Amniotic epithelial cell (primary cell): ENCODE measurements at regions not wholly inside any gene's neighbourhood (a gene's known extent, or its start where the extent isn't known, plus 50 kb on each side); places are given as distances from the start of the nearest gene placed in this dataset.

Experiments
- DNase-seq: peaks from one replicate; pipeline ENCODE4 v3.0.0-alpha.2; 2010; ENCODE audit warnings: low read depth

DNA sequence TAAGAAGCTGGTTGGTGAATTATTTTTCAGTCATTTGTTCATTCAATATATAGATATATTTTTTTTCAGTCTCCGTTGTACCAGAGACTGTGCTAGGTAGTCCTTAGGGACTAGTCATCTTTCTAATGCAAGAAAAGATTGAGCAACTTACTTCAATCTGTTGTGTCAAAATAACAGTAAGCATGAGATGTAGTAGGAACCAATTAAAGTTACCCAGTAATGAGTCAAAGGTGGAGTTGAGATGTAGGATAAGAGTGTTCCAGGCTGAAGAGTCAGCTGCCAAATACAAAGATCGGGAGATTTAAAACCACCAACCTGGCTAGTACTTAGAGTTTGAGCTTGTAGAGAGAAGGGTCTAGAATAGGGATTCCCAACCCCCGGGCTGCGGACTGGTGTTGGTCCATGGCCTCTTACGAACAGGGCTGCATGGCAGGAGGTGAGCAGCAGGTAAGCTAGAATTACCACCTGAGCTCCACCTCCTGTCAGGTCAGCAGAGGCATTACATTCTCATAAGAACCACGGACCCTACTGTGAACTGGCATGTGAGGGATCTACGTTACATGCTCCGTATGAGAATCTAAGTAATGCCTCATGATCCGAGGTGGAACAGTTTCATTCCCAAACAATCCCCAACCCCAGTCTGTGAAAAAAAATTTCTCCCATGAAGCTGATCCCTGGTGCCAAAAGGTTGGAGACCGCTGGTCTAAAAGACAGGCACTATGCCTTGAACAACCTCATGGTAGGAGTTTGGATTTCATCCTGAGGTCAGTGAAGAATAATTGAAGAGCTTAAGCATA, 1241.5 kb upstream of the WWC1 start:
- DNase-seq: peak; percentile 89

DNA sequence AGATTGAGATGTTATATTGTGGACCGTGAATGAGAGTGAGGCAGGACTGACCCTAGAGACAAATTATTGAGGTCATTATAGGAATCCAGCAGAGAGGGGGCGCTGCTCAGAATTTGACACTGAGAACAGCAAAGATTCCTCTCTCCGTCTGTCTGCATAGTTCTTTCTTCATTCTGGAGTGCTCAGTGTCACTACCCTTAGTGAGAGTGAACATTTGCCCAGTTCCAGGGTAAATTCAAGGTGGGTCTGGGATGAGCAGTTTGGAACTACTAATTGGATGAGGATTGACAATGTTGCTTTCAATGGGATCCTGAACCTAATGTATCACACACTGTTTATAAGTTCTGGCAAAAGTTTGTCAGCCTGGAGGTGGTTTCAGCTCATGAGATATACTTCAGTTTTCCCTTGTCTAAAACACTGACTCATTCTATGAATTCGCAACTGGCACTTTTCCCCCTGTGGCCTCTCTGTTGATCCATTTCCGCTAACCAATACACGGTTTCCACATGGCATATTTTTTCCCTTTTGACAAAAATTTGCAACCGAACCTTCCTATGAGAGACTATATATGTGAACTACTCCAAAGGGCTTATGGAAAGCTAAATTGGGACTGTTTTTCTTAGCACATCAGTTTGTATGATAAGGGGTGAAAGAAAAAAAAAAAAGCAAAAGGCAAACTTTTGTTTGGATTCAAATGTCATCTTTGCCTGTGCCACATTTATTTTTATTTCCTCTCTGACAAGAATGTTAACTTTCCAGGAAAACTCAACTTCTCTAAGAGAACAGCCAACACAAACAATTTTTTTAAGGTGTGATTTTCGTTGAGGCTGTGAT, 1240.7 kb upstream of the WWC1 start:
- peak; percentile 63 for DNase-seq

DNA sequence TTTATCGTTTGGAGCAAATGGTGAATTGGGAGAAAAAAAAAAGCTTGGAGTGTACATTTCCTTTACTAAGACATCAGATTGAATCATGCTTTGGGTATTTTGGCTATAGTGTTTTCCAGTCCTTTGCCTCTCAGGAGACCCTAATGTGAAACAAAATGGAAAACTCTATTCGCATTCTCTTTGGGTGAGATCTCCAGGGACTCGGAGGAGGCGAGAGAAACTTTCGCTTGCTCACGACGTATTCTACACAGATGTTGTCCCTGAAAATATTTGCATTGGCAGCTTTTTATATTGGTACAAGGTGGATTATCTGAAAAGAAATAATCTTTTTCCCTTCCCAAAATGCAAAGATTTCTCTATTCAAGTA, 1240.1 kb upstream of the WWC1 start:
- no peak for DNase-seq

DNA sequence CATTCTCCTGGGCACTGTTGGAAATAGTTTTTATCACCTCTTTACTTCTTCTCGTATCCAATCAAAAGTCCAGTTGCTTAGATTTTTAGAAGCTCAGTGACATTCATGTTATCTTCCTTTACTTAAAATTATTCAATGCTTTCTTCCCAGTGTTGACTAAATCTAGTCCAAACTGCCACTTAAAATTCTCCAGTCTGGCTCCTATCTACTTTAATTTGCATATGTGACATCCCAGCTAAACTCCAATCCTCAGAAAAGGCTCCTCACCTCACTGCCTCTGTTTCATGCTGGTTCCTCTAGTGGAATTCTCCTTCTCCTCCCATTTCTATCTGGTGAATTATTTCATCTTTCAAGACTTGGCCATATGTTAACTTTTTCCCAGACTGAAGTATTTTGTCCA, 1238.7 kb upstream of the WWC1 start:
- no peak for DNase-seq

DNA sequence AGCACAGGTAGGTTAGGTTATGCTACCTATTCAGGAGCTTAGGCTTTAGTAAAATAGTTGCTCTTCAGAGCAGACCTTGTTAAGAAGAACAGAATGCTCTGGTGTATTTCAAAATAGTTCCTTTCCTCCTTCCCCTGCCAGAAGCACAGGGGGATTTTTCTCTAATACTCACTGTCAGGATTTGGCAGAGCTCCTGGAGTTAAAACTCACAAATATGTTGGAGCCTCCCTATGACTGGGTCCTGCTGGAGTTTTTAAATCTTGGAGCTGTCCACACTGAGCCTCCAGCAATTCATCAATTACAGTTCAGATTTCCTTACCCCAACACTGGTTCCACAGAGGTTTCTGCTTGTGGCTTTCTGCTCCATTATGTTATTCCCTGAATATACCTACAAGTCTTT, 1233.8 kb upstream of the WWC1 start:
- peak; percentile 95 for DNase-seq

DNA sequence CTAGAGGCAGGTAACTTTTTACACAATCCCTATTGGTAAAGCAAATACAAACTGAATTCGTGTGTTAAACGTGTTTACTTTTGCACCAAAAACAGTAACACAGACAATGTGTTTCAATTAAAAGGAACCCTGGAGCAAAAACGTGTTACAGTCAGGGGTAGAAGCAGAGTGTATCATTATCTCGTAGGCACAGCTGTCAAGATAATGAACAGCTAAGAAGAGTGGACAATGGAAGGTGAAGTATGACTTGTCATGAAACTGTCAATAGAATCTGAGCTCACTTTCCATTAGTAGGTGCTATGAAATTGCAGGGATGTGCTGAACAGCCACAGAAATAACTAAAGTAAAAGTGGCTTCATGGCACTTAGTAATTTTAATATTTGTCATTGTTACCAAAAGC, 1229.8 kb upstream of the WWC1 start:
- no peak for DNase-seq

DNA sequence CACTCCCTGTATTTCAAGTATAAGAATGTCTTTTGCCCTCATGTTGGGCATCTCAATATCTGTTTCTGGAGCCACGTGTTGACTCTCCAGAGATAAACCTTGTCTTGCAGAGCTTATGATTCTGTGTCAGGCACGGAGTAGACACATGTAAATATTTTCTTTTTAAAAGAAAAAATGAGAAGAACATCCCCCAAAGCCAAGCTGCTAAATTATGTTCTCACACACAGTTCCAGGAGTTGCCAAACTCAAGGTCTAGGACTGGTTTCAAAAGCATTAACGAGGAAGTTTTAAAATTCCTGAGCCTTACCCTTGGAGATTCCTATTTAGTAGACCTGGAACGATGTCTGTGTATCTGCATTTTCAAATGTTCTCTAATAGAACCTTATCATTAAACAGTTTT, 1228.3 kb upstream of the WWC1 start:
- peak; percentile 78 for DNase-seq

DNA sequence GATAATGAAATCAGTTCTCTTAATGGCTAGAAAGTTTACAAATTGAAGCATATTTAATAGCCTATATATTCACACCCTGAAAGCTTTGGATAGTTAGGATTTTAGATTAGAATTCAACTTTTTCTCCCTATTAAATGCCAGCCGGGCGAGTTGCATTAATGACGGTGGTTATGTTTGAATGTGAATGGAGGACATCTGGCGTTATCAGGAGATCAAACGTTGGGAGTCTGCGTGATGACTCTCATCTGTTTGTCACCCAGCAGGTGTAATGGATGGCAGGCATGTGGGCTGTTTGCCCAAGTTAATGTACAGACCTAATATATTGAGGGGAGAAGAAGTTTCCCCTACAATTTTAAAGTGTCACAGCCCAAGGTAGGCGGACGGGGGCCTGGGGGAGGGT, 1227.7 kb upstream of the WWC1 start:
- DNase-seq: no peak

DNA sequence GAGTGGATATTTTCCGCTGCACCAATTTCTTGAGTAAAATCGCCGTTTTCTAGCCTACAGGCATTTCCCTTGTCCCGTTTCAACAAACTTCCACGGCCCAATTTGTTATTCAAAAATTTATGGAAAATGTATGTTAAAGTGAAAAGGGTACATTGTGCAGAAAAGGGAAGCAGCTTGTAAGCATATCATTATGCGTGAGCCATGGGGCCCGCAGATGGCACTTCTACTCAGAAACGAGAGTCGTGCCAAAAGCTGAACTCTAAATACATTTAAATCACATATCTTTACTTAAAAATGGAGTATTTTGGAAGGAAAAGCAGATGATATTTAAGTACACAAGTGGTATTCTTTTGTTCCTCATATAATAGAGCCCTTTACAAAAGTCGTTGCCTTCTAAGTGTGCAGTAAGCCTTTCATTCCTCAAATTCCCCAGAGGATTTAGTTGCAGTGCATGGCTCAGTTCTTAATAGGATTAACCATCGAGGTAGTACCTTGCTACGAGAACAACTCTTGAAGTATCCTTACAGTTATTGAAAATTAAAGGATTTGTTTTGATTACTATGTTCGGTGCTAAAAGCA, 1227.2 kb upstream of the WWC1 start:
- no peak for DNase-seq

DNA sequence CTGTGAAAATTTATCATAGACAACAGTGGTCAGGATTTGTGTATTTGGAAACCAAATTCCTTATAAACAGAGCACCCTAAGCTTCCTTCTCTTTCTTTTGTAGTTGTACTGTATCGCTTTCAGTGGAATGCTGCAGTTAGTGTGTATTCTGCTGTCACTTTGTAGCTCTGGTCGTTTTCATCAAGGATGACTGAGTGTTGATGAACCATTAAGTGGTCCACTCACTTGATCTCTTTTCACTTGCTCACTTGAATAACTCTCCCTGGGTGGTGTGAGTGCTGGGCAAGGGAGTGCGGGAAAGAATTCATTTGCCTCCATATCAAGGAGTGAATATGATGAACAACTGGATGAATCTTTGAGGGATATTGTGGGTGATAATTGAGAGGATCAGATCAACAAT, 1225.7 kb upstream of the WWC1 start:
- no peak for DNase-seq

DNA sequence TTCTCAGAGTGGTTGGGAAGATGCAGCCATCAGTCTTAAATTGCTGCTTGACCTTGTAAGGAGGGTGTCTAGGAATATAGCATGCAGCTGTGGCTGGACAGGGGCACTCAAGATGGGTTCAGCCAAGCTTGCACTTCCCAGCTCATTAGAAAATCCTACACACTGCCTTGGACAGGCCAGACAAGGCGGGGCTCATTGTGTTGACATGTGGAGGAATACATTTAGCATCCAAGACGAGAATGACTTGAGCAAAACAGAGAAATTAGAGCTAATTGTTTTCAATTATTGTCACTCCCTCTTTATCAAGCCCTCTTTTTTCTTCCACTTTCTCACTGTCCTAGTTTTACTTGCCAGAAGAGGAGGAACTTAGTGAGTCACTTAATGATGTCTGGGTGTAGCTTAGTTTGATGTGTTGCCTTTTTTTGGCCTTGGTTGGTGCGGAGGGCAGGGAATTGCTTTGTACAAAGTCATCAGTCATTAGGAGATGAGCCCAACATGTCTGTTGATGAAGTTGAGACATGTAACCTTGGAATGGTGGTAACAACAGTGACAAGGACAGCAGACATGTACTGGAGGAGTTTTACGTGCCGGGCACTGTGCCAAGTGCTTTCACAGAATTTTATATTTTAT, 1219.3 kb upstream of the WWC1 start:
- peak; percentile 81 for DNase-seq

DNA sequence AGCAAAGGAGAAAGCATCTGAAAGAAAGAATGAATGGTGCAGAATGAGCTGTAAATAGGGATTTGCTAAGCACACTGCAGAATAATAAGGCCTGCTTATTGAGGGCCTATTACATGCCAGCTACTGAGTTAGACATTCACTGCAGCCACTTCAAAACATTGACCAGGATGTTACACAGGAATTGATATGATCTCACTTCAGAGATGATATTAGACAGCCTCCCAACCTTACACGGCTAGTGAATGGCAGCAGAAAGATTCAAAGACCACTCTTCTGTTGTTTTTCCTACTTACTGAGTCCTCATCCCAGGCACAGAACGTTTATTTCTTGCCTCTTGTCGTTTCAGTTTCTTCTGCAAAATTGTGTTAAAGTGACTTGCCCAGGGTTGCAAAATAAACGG, 1209.9 kb upstream of the WWC1 start:
- DNase-seq: no peak

DNA sequence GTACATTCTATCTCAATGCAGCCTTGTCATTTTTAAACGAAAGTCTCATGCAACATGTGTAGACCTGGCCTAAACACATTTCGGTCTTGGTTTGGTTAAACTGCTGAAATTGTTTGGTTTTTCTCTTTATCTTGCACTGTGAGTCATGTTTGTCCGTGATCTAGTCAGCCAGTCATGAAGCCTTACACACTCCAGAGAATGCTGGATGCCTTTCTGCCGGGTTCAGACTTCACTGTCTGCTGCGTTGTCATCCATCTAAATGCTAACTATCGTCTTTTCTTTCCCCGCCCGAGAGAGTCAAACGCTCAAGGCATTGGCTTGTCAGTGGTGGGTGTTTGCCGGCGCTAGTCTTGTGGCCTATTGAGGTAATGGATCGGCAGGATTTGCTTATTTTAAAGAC, 1194.6 kb upstream of the WWC1 start:
- peak; percentile 84 for DNase-seq

DNA sequence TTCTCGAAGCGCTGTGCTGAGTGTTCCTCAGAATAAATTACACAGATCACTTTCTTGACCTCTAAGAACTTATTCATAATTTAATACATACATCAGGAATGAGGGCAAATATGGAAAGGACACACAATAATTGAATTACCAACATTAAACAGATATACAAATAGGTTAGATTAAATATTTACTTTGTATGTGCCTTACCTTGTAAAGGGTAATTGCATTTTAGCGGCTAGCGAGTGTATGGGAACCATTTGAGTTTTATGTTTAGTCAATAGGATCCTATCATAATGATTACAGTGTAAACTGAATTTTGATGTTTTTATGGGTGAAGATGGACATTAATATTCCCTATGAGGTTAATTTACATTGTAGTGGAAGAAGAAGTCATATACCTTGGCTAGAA, 1187.1 kb upstream of the WWC1 start:
- no peak for DNase-seq

DNA sequence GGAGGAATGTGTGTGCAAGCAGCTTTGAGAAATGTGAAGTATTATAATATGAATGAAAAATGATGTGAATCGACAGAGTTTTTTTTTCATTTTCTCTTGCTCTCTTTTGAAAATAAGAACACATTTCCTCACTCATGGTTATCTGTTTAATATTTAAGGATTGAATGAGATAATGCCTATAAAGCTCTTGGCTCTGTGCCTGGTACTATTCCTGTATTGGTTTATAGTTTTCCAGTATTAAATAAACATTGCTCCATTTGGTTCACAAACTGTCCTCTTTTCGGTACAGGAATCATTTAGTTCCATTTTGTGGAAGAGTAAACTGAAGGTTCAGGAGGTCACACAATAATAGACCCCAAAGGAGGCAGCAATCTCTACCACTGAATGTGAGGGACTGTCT, 1185.5 kb upstream of the WWC1 start:
- no peak for DNase-seq

DNA sequence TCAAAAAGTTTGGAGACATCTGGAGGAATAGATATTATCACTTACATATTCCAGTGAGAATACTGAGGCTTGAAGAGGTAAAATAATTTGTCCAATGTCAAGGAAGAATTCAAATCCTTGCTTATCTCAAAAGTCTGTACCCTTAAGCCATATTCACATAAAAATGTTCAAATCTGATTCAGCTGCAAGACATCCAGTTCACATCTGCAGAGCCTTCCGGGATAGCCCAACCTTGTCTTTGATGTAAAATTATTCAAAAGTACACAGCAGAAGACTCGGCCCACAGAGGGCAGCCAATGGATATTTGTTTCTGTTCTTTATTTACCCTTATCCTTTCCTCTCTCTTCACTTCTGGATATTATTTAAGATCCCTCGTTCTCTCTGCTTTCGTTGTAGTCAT, 1183.8 kb upstream of the WWC1 start:
- DNase-seq: peak; percentile 76

DNA sequence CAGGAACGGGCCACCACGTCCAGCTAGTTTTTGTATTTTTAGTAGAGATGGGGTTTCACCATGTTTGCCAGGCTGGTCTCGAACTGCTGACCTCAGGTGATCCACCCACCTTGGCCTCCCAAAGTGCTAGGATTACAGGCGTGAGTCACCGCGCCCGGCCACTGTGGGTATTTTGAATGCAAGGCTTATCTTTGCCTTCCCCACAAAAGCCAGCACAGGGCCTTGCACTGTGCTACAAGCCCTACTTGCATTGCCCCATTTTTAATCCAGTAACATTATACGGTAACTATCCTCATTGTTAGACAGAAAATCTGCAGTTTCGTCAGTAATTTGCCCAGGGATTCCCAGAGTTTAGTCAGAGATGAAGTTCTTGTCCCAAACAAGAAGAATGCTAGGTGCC, 1183.2 kb upstream of the WWC1 start:
- DNase-seq: peak; percentile 50

DNA sequence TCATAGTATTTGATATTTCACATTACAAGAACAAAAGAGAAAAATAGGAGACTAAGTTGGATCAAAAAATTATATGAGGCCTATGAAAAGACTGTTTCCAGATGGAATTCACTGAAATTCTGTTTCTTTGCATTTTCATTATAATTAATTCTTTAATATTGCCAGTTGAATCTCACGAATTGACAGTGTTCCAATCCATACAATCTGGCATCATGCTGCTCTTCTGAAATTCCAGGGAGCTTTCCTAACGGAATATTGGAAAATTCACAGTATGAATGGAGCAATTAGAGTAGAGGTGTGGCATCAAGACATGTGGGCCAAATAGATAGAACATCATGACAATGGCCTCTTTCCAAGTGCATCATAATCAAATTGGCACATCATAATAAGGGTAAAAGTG, 1178.9 kb upstream of the WWC1 start:
- DNase-seq: no peak

DNA sequence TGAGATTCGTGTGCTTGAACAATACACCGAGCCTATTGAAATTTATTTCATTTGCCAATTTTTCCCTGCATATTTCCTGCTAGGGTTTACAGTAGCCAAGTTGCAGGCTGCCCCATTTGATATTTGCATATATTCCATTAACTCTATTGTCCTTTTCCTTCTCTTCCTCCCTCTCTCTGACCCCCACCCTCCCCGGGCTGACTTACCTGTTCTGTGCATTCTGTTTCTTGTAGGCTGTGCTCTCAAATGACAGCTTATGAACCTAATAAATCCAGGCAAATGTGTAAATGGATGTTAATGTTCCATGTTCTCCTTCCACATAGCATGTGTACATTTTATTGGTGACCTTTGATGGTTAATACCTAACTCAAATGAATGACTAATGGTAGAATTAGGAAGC, 1169.2 kb upstream of the WWC1 start:
- DNase-seq: no peak

DNA sequence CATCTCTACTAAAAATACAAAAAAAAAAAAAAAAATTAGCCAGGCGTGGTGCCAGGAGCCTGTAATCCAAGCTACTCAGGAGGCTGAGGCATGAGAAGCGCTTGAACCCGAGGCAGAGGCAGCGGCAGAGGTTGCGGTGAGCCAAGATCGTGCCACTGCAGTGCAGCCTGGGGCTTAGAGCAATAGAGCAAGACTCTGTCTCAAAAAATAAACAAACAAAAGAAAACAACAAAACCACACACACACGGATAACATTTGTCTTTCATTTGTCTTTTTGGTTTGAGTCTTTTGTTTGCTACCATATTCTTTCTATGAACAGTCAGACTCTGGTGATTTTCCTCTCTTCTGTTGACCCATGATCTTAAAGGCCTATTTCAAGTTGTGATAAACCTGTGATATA, 1168.3 kb upstream of the WWC1 start:
- no peak for DNase-seq

DNA sequence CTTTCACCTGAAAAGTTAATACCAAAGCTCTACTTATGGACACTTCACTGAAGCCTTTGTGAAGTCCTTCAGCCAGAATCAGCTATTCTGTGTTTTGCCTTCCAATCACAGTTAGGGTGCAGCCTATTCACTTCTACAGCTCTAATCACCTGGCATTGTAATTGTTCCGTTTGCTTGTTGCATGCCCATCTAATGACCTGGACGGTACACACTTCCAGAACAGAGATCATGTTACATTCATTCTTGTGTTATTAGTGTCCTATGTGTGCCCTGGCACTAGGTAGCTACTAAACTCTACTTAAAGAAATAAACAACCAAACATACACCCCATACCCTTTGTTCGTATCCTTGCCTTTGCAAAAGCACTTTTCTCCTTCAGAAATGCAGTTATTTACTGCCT, 1162.9 kb upstream of the WWC1 start:
- DNase-seq: no peak

DNA sequence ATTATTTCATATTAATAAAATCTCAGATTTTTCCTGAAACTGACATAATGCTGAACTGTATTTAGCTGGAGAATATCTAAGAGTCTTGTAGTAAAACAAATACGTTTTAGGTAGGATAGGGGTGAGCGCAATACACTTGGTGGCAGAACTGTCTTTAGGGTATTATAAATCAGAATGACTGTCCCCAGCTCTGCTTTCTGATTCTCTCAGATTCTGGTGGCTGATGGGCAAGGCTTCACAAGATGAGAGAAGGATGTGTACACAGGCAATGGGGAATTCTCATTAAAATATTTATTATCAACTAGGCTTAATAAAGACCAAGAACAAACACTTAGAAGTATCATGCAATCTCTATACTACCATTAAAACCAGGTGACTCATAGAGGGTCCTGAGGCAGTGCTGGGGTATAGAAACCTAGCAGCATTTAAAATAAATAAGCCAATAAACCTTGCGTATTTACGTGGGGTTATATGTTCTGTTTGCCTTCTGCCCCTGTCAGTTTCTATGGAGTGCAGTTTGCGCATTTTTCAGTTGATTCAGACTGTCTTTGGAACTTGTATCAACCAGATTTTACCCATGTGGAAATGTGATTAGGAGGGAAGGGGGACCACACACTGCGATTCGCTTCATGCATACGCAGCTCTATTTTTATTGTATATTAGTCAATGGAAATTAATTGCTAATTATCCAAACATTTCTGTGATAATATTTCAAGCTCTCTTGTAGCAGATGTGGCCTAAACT, 1150.7 kb upstream of the WWC1 start:
- no peak for DNase-seq
